ENCODE measurements at regions not wholly inside any gene's neighbourhood (a gene's known extent, or its start where the extent isn't known, plus 50 kb on each side); places are given as distances from the start of the nearest gene placed in this dataset.

DNA sequence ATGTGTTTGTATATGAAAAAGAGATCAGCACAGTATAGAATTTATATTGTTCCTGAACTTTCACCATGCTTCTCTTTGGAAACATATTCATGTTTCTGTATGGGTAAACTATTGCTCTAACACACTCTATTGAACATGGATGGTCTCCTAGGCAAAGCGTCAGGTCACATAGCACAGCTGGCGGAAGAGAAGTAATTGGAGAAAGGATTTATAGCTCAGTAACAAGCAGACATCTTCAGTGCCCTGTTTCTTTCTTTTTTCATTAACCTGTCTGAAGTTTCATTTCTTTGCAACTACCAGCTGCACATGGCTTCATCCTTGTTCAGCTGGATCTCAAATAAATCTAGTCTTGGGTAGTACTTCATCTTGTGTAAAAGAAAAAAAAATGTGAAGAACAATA lies 84.4 kb upstream of the TRPC6 start:
- H3K4me2 ChIP-seq: no peak overlapping the region
- no peaks in the 10 kb centered on the region for H3K4me1 ChIP-seq (ENCODE audit: insufficient read depth)
- no peaks in the 10 kb centered on the region for H3F3A ChIP-seq (replicated peaks; ENCODE audit: low read depth)
- no peaks in the 10 kb centered on the region for H3K27me3 ChIP-seq (ENCODE audit: insufficient read depth)
- no peaks in the 10 kb centered on the region for H3K9me2 ChIP-seq (ENCODE audit: insufficient read depth)
- H3K27ac Mint-ChIP-seq: no peak overlapping the region
- H3K79me2 ChIP-seq (replicated peaks; ENCODE audit: insufficient read depth): no peaks in the 10 kb centered on the region
- H3K9me3 Mint-ChIP-seq: no peaks in the 10 kb centered on the region
- no peak for ATAC-seq
- DNase-seq (ENCODE audit: low spot score): no peak
- TF ChIP-seq, protein P1, sequence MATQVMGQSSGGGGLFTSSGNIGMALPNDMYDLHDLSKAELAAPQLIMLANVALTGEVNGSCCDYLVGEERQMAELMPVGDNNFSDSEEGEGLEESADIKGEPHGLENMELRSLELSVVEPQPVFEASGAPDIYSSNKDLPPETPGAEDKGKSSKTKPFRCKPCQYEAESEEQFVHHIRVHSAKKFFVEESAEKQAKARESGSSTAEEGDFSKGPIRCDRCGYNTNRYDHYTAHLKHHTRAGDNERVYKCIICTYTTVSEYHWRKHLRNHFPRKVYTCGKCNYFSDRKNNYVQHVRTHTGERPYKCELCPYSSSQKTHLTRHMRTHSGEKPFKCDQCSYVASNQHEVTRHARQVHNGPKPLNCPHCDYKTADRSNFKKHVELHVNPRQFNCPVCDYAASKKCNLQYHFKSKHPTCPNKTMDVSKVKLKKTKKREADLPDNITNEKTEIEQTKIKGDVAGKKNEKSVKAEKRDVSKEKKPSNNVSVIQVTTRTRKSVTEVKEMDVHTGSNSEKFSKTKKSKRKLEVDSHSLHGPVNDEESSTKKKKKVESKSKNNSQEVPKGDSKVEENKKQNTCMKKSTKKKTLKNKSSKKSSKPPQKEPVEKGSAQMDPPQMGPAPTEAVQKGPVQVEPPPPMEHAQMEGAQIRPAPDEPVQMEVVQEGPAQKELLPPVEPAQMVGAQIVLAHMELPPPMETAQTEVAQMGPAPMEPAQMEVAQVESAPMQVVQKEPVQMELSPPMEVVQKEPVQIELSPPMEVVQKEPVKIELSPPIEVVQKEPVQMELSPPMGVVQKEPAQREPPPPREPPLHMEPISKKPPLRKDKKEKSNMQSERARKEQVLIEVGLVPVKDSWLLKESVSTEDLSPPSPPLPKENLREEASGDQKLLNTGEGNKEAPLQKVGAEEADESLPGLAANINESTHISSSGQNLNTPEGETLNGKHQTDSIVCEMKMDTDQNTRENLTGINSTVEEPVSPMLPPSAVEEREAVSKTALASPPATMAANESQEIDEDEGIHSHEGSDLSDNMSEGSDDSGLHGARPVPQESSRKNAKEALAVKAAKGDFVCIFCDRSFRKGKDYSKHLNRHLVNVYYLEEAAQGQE (IDR thresholded peaks at IDR 0.05; ENCODE audit: unreplicated experiment): no peak
- TF ChIP-seq CREB1 (CRISPR knock-in tag; IDR thresholded peaks at IDR 0.05; ENCODE audit: low read depth) (no peak), STAT1 (IDR thresholded peaks at IDR 0.05; ENCODE audit: unreplicated experiment) (no peak), ZNF114 (CRISPR knock-in tag; IDR thresholded peaks at IDR 0.05) (no peak), EZH2 (IDR thresholded peaks at IDR 0.05; ENCODE audit: low read depth, unreplicated experiment) (no peak), EZH2phosphoT487 (IDR thresholded peaks at IDR 0.05; ENCODE audit: unreplicated experiment) (no peak), ZNF331 (CRISPR knock-in tag; IDR thresholded peaks at IDR 0.05; ENCODE audit: low read depth) (no peak)
- TF ChIP-seq, protein P2, sequence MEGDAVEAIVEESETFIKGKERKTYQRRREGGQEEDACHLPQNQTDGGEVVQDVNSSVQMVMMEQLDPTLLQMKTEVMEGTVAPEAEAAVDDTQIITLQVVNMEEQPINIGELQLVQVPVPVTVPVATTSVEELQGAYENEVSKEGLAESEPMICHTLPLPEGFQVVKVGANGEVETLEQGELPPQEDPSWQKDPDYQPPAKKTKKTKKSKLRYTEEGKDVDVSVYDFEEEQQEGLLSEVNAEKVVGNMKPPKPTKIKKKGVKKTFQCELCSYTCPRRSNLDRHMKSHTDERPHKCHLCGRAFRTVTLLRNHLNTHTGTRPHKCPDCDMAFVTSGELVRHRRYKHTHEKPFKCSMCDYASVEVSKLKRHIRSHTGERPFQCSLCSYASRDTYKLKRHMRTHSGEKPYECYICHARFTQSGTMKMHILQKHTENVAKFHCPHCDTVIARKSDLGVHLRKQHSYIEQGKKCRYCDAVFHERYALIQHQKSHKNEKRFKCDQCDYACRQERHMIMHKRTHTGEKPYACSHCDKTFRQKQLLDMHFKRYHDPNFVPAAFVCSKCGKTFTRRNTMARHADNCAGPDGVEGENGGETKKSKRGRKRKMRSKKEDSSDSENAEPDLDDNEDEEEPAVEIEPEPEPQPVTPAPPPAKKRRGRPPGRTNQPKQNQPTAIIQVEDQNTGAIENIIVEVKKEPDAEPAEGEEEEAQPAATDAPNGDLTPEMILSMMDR (conservative IDR thresholded peaks at IDR 0.05; ENCODE audit: low read depth in 2 of 2): no peak
- TF ChIP-seq, protein P3, sequence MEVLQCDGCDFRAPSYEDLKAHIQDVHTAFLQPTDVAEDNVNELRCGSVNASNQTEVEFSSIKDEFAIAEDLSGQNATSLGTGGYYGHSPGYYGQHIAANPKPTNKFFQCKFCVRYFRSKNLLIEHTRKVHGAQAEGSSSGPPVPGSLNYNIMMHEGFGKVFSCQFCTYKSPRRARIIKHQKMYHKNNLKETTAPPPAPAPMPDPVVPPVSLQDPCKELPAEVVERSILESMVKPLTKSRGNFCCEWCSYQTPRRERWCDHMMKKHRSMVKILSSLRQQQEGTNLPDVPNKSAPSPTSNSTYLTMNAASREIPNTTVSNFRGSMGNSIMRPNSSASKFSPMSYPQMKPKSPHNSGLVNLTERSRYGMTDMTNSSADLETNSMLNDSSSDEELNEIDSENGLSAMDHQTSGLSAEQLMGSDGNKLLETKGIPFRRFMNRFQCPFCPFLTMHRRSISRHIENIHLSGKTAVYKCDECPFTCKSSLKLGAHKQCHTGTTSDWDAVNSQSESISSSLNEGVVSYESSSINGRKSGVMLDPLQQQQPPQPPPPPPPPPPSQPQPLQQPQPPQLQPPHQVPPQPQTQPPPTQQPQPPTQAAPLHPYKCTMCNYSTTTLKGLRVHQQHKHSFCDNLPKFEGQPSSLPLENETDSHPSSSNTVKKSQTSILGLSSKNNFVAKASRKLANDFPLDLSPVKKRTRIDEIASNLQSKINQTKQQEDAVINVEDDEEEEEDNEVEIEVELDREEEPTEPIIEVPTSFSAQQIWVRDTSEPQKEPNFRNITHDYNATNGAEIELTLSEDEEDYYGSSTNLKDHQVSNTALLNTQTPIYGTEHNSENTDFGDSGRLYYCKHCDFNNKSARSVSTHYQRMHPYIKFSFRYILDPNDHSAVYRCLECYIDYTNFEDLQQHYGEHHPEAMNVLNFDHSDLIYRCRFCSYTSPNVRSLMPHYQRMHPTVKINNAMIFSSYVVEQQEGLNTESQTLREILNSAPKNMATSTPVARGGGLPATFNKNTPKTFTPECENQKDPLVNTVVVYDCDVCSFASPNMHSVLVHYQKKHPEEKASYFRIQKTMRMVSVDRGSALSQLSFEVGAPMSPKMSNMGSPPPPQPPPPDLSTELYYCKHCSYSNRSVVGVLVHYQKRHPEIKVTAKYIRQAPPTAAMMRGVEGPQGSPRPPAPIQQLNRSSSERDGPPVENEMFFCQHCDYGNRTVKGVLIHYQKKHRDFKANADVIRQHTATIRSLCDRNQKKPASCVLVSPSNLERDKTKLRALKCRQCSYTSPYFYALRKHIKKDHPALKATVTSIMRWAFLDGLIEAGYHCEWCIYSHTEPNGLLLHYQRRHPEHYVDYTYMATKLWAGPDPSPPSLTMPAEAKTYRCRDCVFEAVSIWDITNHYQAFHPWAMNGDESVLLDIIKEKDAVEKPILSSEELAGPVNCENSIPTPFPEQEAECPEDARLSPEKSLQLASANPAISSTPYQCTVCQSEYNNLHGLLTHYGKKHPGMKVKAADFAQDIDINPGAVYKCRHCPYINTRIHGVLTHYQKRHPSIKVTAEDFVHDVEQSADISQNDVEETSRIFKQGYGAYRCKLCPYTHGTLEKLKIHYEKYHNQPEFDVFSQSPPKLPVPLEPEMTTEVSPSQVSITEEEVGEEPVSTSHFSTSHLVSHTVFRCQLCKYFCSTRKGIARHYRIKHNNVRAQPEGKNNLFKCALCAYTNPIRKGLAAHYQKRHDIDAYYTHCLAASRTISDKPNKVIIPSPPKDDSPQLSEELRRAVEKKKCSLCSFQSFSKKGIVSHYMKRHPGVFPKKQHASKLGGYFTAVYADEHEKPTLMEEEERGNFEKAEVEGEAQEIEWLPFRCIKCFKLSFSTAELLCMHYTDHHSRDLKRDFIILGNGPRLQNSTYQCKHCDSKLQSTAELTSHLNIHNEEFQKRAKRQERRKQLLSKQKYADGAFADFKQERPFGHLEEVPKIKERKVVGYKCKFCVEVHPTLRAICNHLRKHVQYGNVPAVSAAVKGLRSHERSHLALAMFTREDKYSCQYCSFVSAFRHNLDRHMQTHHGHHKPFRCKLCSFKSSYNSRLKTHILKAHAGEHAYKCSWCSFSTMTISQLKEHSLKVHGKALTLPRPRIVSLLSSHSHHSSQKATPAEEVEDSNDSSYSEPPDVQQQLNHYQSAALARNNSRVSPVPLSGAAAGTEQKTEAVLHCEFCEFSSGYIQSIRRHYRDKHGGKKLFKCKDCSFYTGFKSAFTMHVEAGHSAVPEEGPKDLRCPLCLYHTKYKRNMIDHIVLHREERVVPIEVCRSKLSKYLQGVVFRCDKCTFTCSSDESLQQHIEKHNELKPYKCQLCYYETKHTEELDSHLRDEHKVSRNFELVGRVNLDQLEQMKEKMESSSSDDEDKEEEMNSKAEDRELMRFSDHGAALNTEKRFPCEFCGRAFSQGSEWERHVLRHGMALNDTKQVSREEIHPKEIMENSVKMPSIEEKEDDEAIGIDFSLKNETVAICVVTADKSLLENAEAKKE (CRISPR knock-in tag; IDR thresholded peaks at IDR 0.05): no peak
- TF ChIP-seq, protein P4, sequence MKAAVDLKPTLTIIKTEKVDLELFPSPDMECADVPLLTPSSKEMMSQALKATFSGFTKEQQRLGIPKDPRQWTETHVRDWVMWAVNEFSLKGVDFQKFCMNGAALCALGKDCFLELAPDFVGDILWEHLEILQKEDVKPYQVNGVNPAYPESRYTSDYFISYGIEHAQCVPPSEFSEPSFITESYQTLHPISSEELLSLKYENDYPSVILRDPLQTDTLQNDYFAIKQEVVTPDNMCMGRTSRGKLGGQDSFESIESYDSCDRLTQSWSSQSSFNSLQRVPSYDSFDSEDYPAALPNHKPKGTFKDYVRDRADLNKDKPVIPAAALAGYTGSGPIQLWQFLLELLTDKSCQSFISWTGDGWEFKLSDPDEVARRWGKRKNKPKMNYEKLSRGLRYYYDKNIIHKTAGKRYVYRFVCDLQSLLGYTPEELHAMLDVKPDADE (IDR thresholded peaks at IDR 0.05): no peak
- peaks cover 7% of the 10 kb centered on the region for H3K4me1 Mint-ChIP-seq
- no peaks in the 10 kb centered on the region for H3K27me3 Mint-ChIP-seq (ENCODE audit: insufficient read depth, low read depth, poor library complexity)
- no peak overlapping the region for H3K27ac ChIP-seq (ENCODE audit: low read depth)
- no peak overlapping the region for H3K4me3 ChIP-seq
- H4K20me1 ChIP-seq (replicated peaks; ENCODE audit: insufficient read depth): no peaks in the 10 kb centered on the region
- H2AFZ ChIP-seq: no peak overlapping the region
- H3K36me3 ChIP-seq (ENCODE audit: insufficient read depth): no peaks in the 10 kb centered on the region
- no peak overlapping the region for H3K4me3 Mint-ChIP-seq
- H3K36me3 Mint-ChIP-seq (ENCODE audit: low read depth): no peaks in the 10 kb centered on the region
